ENCODE measurements at regions not wholly inside any gene's neighbourhood (a gene's known extent, or its start where the extent isn't known, plus 50 kb on each side); places are given as distances from the start of the nearest gene placed in this dataset.

GRCh38 chr4:111453216-111453615, 692.0 kb upstream of the FAM241A start:
- Histone ChIP-seq H3F3A (ENCODE audit: insufficient read depth) (no peaks in the 10 kb centered on the region), H3K79me2 (ENCODE audit: insufficient read depth, low read length) (no peaks in the 10 kb centered on the region), H3K9me2 (replicated peaks; ENCODE audit: insufficient read depth, low read length) (no peaks in the 10 kb centered on the region), H3K27ac (ENCODE audit: low read depth, low read length) (no peak overlapping the region), H3K4me2 (ENCODE audit: low read depth, low read length, poor library complexity, severe bottlenecking) (no peak overlapping the region), H4K20me1 (ENCODE audit: low read depth, low read length) (no peaks in the 10 kb centered on the region), H3K27me3 (ENCODE audit: low read length) (no peaks in the 10 kb centered on the region), H3K9ac (ENCODE audit: low read length) (no peak overlapping the region), H3K36me3 (ENCODE audit: low read length) (no peaks in the 10 kb centered on the region), H3K4me3 (ENCODE audit: insufficient read depth, low read length, poor library complexity, severe bottlenecking) (no peak overlapping the region), H3K9me3 (ENCODE audit: insufficient read depth, low read length) (no peaks in the 10 kb centered on the region), H2AFZ (ENCODE audit: low read depth, low read length, severe bottlenecking) (no peak overlapping the region)
- TF ChIP-seq EZH2phosphoT487 (conservative IDR thresholded peaks at IDR 0.05; ENCODE audit: low read length), result no peak
- no peak for TF ChIP-seq CTCF (IDR thresholded peaks at IDR 0.05; ENCODE audit: insufficient read depth, low read length, poor library complexity, severe bottlenecking)

- Histone ChIP-seq H3K36me3 (ENCODE audit: low read length) (no peaks in the 10 kb centered on the region), H3K4me2 (ENCODE audit: low read depth, low read length, poor library complexity, severe bottlenecking) (no peak overlapping the region), H3K4me3 (ENCODE audit: insufficient read depth, low read length, poor library complexity, severe bottlenecking) (no peak overlapping the region), H3F3A (ENCODE audit: insufficient read depth) (no peaks in the 10 kb centered on the region), H3K9ac (ENCODE audit: low read length) (no peak overlapping the region), H3K9me3 (ENCODE audit: insufficient read depth, low read length) (no peaks in the 10 kb centered on the region), H4K20me1 (ENCODE audit: low read depth, low read length) (no peaks in the 10 kb centered on the region), H3K79me2 (ENCODE audit: insufficient read depth, low read length) (no peaks in the 10 kb centered on the region), H3K27me3 (ENCODE audit: low read length) (no peaks in the 10 kb centered on the region), H2AFZ (ENCODE audit: low read depth, low read length, severe bottlenecking) (no peak overlapping the region), H3K27ac (ENCODE audit: low read depth, low read length) (no peak overlapping the region), H3K9me2 (replicated peaks; ENCODE audit: insufficient read depth, low read length) (no peaks in the 10 kb centered on the region)
- TF ChIP-seq CTCF (IDR thresholded peaks at IDR 0.05; ENCODE audit: insufficient read depth, low read length, poor library complexity, severe bottlenecking), result no peak
- no peak for TF ChIP-seq EZH2phosphoT487 (conservative IDR thresholded peaks at IDR 0.05; ENCODE audit: low read length)
Observed at GRCh38 chr4:111454961-111455360, 690.3 kb upstream of the FAM241A start.

GRCh38 chr4:111464251-111465045, 680.8 kb upstream of the FAM241A start:
- no peak overlapping the region for H2AFZ ChIP-seq (ENCODE audit: low read depth, low read length, severe bottlenecking)
- H3K9ac ChIP-seq (ENCODE audit: low read length), result no peak overlapping the region
- H3K79me2 ChIP-seq (ENCODE audit: insufficient read depth, low read length), result no peaks in the 10 kb centered on the region
- no peak overlapping the region for H3K4me2 ChIP-seq (ENCODE audit: low read depth, low read length, poor library complexity, severe bottlenecking)
- no peaks in the 10 kb centered on the region for H3K9me3 ChIP-seq (ENCODE audit: insufficient read depth, low read length)
- H3F3A ChIP-seq (ENCODE audit: insufficient read depth), result no peaks in the 10 kb centered on the region
- H4K20me1 ChIP-seq (ENCODE audit: low read depth, low read length), result no peaks in the 10 kb centered on the region
- no peak overlapping the region for H3K27ac ChIP-seq (ENCODE audit: low read depth, low read length)
- TF ChIP-seq EZH2phosphoT487 (conservative IDR thresholded peaks at IDR 0.05; ENCODE audit: low read length) (no peak), CTCF (IDR thresholded peaks at IDR 0.05; ENCODE audit: insufficient read depth, low read length, poor library complexity, severe bottlenecking) (no peak)
- no peaks in the 10 kb centered on the region for H3K9me2 ChIP-seq (replicated peaks; ENCODE audit: insufficient read depth, low read length)
- H3K36me3 ChIP-seq (ENCODE audit: low read length), result no peaks in the 10 kb centered on the region
- no peaks in the 10 kb centered on the region for H3K27me3 ChIP-seq (ENCODE audit: low read length)
- H3K4me3 ChIP-seq (ENCODE audit: insufficient read depth, low read length, poor library complexity, severe bottlenecking), result no peak overlapping the region
